VCaP (cell line): ENCODE measurements at regions not wholly inside any gene's neighbourhood (a gene's known extent, or its start where the extent isn't known, plus 50 kb on each side); places are given as distances from the start of the nearest gene placed in this dataset.

Source experiments
- H3K27ac ChIP-seq: fragments of 450-650 bp; 2 replicates; pipeline ENCODE4 v1.5.1; 2017
- CTCF ChIP-seq: fragments of 450-650 bp; conservative IDR thresholded peaks from 2 replicates; pipeline ENCODE4 v1.5.1; 2017; ENCODE audit warnings: mild to moderate bottlenecking, moderate library complexity

- no peak overlapping the region for H3K27ac ChIP-seq
- no peak for TF ChIP-seq CTCF
These were observed 461.0 kb downstream of the GXYLT1 start for GRCh38 chr12:41683513-41684240.

DNA sequence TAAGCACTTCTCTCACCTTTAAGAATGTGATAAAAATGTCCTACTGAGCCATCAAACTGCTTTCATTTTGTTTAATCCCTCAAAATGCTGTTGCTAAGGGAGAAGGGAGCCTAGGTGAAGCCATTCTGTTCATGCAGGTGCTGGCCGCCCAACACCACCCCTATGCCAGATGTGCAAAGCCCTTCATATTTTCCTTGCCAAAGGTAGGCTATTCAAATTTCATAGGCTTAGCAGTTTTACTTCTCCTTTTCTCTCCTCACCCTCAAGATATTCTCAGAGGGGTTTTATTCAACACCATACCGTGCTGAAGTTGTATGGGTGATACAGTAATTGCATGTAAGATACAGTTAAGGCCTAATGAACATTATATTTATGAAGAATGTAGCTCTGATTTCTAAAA is 461.7 kb downstream of the GXYLT1 start:
- no peak for TF ChIP-seq CTCF

GRCh38 chr12:41681898-41682297 is 462.8 kb downstream of the GXYLT1 start:
- TF ChIP-seq CTCF = no peak
- H3K27ac ChIP-seq = no peak overlapping the region

More for the DNA sequence above, 461.7 kb downstream of the GXYLT1 start:
- H3K27ac ChIP-seq = no peak overlapping the region

DNA sequence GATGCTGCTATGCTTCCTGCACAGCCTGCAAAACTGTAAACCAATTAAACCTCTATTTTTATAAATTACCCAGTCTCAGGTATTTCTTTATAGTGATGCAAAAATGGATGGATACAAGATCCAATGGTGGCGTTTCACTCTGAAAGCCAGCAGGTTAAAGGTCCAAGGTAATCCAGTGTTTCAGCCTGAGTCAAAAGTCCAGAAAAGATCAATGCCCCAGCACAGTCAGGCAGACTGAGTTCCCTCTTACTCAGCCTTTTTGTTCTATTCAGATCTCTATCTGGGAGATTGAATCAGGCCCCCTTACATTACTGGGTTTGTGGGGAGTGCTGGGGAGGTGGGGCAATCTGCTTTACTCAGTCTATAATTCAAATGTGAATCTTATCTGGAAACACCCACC is 464.5 kb downstream of the GXYLT1 start:
- H3K27ac ChIP-seq = no peak overlapping the region
- TF ChIP-seq CTCF = no peak

GRCh38 chr12:41663598-41664265 is 475.6 kb downstream of the PDZRN4 start:
- no peak overlapping the region for H3K27ac ChIP-seq
- TF ChIP-seq CTCF = peak; percentile 77

DNA sequence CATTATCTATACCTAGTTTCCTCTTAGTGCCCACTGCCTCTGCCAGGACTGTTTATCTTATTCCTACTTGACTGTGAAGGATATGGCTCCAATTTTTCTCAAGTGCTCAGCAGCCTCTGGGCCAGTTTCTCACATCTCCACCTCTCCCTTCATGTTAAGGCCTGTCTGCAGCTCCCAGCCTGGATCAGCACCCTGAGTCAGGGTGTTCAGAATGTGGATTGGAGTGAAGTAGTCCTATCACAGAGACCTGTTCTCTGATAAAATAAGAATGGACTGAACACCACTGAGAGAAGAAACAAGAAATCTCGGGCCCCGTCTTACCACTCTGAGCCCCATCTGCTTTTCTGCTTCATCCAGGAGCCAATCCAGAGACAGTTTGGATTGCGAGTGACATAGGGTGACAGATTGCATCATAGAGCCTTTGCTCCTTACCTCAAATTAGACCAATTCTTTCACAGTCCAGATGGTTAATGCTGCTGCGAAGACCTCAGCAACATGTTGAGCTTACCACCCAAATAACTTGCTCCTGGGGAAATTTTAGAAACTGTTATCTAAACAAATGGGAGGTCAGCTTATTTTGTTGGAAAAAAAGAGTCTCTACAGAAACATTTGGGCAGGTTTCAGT is 473.1 kb downstream of the PDZRN4 start:
- no peak for TF ChIP-seq CTCF
- H3K27ac ChIP-seq = no peak overlapping the region

- no peak for TF ChIP-seq CTCF
- H3K27ac ChIP-seq = no peak overlapping the region
These were observed 468.3 kb downstream of the PDZRN4 start for GRCh38 chr12:41656454-41656853.
